HEK293T (cell line): ENCODE measurements at regions not wholly inside any gene's neighbourhood (a gene's known extent, or its start where the extent isn't known, plus 50 kb on each side); places are given as distances from the start of the nearest gene placed in this dataset.

Source experiments
- ARNT ChIP-seq: fragments of 450-650 bp; IDR thresholded peaks from 2 replicates; pipeline ENCODE4 v1.6.1; 2017; ENCODE audit warnings: mild to moderate bottlenecking
- BHLHE40 ChIP-seq: fragments of 450-650 bp; IDR thresholded peaks from 2 replicates; pipeline ENCODE4 v1.6.1; 2016; ENCODE audit warnings: mild to moderate bottlenecking, moderate library complexity, borderline replicate concordance
- CTBP1 ChIP-seq: fragments of 450-650 bp; IDR thresholded peaks from 2 replicates; pipeline ENCODE4 v1.6.1; 2016; ENCODE audit warnings: borderline replicate concordance
- ELF4 ChIP-seq: fragments of 450-650 bp; IDR thresholded peaks from 2 replicates; pipeline ENCODE4 v1.6.1; 2017; ENCODE audit warnings: antibody characterized with exemption
- FOXA1 ChIP-seq: fragments of 450-650 bp; IDR thresholded peaks from 2 replicates; pipeline ENCODE4 v1.6.1; 2016; ENCODE audit warnings: mild to moderate bottlenecking
- FOXK2 ChIP-seq: fragments of 450-650 bp; IDR thresholded peaks from 2 replicates; pipeline ENCODE4 v1.6.1; 2016; ENCODE audit warnings: mild to moderate bottlenecking
- FOXM1 ChIP-seq: fragments of 450-650 bp; IDR thresholded peaks from 2 replicates; pipeline ENCODE4 v1.6.1; 2017; ENCODE audit warnings: mild to moderate bottlenecking, borderline replicate concordance
- HDGF ChIP-seq: fragments of 450-650 bp; IDR thresholded peaks from 2 replicates; pipeline ENCODE4 v1.6.1; 2017; ENCODE audit warnings: antibody characterized with exemption, borderline replicate concordance
- L3MBTL2 ChIP-seq: fragments of 450-650 bp; conservative IDR thresholded peaks from 2 replicates; pipeline ENCODE4 v1.6.1; 2016; ENCODE audit warnings: mild to moderate bottlenecking
- LEF1 ChIP-seq: fragments of 450-650 bp; IDR thresholded peaks from 2 replicates; pipeline ENCODE4 v1.6.1; 2017; ENCODE audit warnings: mild to moderate bottlenecking, borderline replicate concordance
- SP1 ChIP-seq: fragments of 450-650 bp; IDR thresholded peaks from 2 replicates; pipeline ENCODE4 v1.6.1; 2017
- SUZ12 ChIP-seq: fragments of 450-650 bp; IDR thresholded peaks from 2 replicates; pipeline ENCODE4 v1.6.1; 2016; ENCODE audit warnings: mild to moderate bottlenecking
- ZNF384 ChIP-seq: fragments of 450-650 bp; IDR thresholded peaks from 2 replicates; pipeline ENCODE4 v1.6.1; 2016

GRCh38 chr3:77799278-77799677 is 759.4 kb downstream of the ROBO2 start:
- TF ChIP-seq BHLHE40 (no peak), SUZ12 (no peak), CTBP1 (no peak), L3MBTL2 (no peak), FOXK2 (no peak), FOXM1 (no peak), ELF4 (no peak), SP1 (no peak), ARNT (no peak), HDGF (no peak), LEF1 (no peak), FOXA1 (no peak), ZNF384 (no peak)
